HG02588 (cell line): ENCODE measurements at regions not wholly inside any gene's neighbourhood (a gene's known extent, or its start where the extent isn't known, plus 50 kb on each side); places are given as distances from the start of the nearest gene placed in this dataset.

Experiments
- ATAC-seq: cut with Tn5 transposase; IDR thresholded peaks from one replicate; pipeline ENCODE4 v1.9.1; 2021; ENCODE audit warnings: mild to moderate bottlenecking, moderate library complexity; ENCODE audit not compliant: unreplicated experiment

DNA sequence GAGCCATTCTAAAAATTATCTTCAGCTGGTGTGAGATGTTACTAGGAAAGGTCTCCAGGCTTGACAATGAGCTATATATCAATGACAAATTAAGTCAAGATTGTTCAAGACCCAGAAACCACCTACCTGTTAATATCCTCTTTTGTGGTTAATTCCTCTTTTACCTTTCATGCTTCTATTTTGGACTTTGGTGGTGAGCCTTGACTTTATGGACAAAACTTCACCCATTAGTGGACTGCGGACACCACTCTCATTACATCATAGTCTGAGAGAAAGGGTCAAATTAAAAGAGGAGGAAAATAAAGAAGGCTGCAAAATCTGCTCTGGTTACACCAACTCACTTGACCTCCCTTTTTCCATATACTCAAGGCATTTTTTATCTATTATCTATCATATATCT is 271.5 kb upstream of the TTC14 start:
- no peak for ATAC-seq

GRCh38 chr3:180332608-180333007 is 269.4 kb upstream of the TTC14 start:
- peak; percentile 66 for ATAC-seq

DNA sequence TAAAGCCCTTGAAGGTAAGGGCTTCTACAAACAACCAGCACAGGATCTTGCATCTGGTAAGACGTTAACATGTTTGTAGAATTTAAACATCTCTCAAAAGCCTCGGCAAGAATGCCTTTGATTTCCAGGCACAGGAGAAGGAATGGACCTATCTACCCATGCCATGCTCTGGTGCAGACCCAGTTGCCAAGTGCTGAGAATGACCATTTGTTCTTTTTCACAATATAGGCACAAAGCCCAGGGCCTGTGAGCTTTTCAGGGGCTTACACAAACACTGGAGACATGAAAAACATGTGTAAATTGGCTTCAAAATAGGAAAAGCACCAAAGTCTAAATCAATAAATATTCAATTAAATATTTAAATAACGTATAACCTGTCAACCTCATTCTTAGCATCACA is 266.9 kb upstream of the TTC14 start:
- no peak for ATAC-seq

DNA sequence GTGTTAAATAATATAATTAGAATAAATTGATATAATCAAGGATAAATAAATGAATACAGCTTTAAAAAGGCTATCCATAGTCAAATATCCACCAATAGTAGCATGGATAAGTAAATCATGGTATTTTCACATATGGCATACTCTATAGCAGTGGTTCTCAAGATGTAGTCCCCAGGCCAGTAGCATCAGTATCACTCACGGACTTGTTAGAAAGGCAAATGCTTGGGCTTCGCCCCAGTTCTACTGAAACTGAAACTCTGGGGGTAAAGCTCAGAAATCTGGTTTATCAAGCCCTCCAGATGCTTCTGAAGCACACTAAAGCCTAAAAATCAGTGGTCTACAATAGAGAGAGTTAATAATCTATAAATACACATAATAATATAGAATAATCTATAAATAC is 261.6 kb upstream of the TTC14 start:
- no peak for ATAC-seq

DNA sequence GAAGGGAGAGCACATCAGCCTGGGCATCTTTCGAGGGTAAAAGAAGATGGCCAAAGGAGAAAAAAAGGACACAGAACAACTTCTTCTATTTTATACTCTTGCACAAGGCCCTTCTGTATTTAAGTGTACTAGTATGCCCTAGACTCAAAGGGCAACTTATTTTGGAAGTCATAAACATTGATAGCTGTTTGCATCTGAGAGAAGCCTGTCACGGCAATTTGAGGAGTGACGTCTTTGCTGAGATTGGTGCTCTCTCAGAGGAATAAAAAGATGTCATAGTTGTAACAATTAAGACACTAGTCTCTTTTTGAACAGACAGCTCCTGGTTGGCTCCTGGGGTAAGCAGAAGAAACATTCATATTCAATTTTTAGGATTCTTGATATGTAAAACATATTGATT is 260.4 kb upstream of the TTC14 start:
- ATAC-seq, result no peak

DNA sequence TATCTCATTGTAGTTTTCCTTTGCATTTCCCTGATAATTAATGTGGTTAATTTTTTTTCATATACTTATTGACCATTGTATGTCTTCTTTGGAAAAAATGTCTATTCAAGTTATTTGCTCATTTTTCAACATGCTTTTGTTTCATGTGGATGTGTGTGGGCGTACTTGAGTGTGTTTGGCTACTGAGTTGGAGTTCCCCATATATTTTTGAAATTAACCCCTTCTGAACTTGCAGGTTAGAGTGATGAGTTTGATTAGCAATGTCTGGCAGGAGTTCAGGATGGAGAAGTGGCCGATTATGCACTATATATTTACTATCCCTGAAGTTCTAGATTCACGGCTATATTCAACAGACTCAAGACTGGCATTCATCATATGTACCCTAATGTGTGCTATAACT is 250.4 kb upstream of the TTC14 start:
- ATAC-seq, result no peak

DNA sequence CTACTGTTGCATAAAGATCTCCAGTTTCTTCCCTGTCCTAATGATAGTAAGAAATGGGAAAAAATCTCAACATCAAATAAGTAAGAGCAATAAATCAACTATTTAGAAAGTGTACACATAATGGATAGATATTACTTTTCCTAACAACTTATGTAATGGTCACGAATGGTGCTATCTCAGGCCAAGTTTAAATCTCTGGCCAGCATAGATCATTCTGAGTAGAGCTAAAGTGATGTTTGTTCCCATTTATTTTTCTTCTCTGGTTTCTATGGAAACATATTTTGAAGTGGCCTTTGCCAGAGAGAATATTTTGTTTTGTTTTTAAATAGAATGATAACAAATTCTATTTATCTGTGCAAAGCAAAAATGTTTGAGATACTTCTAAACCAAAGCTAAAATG is 249.7 kb upstream of the TTC14 start:
- no peak for ATAC-seq

DNA sequence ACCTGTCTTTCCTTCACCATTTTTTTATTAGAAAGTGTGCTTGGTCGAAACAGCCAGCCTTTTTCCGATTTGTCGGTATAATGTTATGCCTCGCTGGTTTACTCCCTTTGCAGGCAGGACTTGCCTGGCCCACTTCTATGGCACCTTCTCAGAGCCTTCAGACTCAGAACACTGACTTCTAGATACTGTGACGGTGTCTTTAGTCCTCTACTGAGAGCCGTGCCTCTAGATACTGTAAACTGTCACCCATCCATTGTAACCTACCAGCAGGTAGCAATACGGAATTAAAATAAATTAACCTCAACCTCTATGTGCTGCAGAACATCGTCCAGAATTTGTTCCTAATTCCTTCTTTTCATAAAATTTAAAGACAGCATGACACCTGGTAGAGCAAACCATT is 247.7 kb upstream of the TTC14 start:
- no peak for ATAC-seq

GRCh38 chr3:180358179-180358578 is 243.8 kb upstream of the TTC14 start:
- no peak for ATAC-seq

GRCh38 chr3:180359061-180359952 is 242.7 kb upstream of the TTC14 start:
- no peak for ATAC-seq

GRCh38 chr3:180359953-180360279 is 242.0 kb upstream of the TTC14 start:
- ATAC-seq, result no peak

DNA sequence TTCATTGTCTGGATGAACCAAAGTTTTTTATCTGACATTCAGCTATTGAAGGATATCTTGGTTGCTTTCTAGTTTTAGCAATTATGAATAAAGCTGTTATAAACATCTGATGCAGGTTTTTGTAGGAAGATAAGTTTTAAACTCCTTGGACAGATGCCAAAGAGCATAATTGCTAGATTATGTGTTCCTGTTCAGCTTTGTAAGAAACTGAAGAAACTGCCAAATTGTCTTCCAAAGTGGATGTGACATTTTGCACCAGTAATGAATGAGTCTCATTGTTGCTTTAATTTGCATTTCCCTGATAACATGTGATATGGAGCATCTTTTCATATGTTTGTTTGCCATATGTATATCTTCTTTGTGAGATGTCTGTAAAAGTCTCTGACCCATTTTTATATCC is 239.9 kb upstream of the TTC14 start:
- ATAC-seq, result no peak

DNA sequence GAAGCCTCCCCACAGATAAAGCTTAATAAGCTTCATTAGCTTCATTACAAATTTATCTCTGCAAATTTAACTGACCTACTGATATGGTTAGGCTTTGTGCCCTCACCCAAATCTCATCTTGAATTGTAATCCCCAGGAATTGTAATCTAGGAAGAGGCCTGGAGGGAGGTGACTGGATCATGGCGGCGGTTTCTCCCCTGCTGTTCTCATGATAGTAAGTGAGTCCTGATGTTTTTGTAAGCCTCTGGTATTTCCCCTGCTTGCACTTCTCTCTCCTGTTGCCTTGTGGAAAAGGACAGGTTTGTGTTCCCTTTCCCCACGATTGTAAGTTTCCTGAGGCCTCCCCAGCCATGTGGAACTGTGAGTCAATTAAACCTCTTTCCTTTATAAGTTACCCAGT is 226.1 kb upstream of the TTC14 start:
- ATAC-seq, result no peak

- no peak for ATAC-seq
Measured at GRCh38 chr3:180378496-180378895, 223.5 kb upstream of the TTC14 start.

DNA sequence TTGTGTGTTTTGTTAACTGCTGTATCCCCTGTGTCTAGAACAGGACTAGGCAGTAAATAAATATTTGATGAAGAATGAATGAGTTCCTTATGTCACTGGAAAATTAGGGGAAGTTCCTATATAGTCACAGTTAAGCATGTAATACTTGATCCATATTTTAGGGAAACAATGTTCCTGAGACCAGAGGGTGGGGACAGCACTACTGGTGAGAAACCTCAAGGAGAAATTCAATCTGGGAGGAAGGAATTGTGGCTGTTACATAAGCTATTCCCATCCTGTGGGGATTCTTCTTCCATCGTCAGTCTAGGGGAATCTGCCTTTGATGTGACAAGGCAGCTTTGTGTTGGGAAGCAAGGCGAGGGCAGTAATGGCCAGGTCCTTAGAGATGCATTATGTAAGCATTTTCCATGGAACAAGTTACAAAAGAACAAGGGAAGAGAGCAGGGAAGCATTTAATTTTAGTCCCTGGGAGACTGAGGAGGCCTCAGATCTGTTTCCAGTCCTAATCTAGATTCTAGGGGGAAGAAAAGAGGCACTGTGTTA is 219.3 kb upstream of the TTC14 start:
- no peak for ATAC-seq

- no peak for ATAC-seq
Measured at GRCh38 chr3:180383332-180384020, 218.5 kb upstream of the TTC14 start.

DNA sequence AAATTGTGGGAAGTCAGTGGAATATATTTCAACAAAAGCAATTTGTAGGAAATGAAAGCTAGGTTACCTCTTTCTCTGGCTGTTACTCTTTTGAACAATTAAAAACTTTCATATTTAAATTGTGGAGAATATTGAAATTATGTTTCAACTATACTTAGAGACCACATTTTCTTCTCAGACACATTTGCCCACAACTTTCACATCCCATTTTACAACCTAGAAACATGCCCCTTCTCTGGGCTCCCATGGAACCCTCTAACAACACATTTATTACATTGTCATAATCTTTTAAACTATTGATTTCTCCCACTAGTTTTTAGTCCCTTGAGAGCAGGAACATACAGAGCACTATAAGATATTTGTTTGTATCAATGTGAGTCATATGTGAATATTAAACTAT is 211.7 kb upstream of the TTC14 start:
- no peak for ATAC-seq

DNA sequence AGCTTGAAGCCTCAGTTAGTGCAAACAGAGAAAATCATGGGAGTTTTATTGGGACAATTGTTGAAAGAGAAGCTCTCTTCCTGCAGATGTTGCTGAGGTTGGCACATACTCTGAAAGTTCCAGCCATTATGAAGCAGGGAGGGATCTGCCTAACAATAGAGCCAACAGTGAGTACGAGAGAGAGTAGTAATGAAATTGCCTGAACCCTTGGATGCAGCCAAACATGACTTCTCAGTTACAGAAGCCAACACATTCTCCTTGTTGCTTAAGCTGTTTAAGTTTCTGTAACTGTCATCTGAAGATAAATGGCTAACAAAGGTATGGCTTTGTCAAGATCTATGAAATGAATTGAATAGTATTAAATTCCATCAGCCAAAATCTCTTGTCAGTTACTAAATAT is 211.0 kb upstream of the TTC14 start:
- no peak for ATAC-seq

- ATAC-seq, result no peak
Measured at GRCh38 chr3:180401226-180401625, 200.7 kb upstream of the TTC14 start.

DNA sequence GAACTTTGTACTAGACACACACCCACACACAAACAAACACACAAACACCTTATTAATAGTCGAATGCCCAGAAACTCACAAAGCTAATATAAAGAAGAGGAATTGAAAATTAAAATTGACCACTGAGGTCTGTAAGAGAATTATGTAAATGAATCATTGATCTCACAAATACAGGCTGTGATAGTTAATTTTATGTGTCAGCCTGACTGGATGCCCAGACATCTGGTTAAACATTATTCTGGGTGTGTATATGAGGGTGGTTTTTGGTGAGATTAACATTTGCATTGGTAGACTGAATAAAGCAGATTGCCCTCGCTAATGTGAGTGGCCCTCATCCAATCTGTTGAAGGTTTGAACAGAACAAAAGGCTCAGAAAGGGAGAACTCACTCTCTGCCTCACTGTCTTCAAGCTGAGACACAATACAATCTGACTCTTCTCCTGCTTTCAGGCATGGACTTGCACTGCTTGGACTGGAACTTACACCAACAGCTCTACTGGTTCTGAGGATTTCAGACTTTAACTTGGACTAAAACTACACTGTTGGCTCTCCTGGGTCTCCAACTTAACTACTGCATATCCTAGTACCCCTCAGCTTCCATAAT is 199.4 kb upstream of the TTC14 start:
- no peak for ATAC-seq

DNA sequence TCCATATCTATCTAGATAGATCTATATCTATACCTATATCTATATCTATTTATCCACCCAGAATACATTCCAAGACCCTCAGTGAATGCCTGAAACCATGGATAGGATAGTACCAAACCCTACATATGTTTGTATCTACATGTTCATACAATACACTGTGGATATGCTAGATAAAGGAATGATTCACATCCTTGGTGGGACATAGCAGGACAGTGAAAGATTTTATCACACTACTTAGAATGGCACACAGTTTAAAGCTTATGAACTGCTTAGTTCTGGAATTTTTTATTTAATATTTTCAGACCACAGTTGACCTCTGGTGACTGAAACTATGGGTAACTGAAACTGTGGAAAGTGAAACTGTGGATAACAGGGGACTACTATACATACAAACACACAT is 198.8 kb upstream of the TTC14 start:
- no peak for ATAC-seq

DNA sequence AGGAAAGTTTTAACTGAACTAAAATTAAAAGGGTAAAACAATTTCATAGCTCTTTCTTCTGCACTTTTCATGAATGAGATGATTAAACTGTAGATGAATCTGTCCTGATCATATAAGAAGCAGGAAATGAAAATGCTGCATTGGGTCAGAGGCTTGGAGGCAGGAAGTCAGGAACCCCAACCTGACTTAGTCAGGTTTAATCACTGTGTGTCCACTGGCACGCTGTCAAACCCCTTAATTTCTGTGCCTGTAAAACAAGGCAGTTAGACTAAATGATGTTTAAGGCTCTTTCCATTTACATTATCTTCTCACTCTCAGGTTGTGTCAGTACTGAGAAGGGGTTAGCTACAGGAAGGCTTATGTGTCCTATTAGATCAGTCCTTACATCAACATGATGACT is 193.3 kb upstream of the TTC14 start:
- ATAC-seq, result no peak
